Type B pancreatic cell (in vitro differentiated cells): ENCODE measurements at regions not wholly inside any gene's neighbourhood (a gene's known extent, or its start where the extent isn't known, plus 50 kb on each side); places are given as distances from the start of the nearest gene placed in this dataset.

Source experiments
- DNase-seq: peaks from one replicate; pipeline ENCODE4 v3.0.0; 2021; ENCODE audit warnings: mixed read lengths; ENCODE audit not compliant: unreplicated experiment; ENCODE audit errors: extremely low spot score
- H3K27ac Mint-ChIP-seq: 2 replicates; pipeline ENCODE4 v1.8.0; 2021; ENCODE audit warnings: mild to moderate bottlenecking, mixed read lengths
- H3K27me3 Mint-ChIP-seq: 2 replicates; pipeline ENCODE4 v1.8.0; 2021; ENCODE audit warnings: mixed read lengths
- H3K36me3 Mint-ChIP-seq: 2 replicates; pipeline ENCODE4 v1.8.0; 2021; ENCODE audit warnings: mixed read lengths
- H3K4me1 Mint-ChIP-seq: one replicate; pipeline ENCODE4 v1.8.0; 2021; ENCODE audit warnings: mixed read lengths; ENCODE audit not compliant: unreplicated experiment
- H3K4me3 Mint-ChIP-seq: 2 replicates; pipeline ENCODE4 v1.8.0; 2021; ENCODE audit warnings: mild to moderate bottlenecking, mixed read lengths
- H3K9me3 Mint-ChIP-seq: 2 replicates; pipeline ENCODE4 v1.8.0; 2021; ENCODE audit warnings: mixed read lengths
- TF ChIP-seq, protein P1 (sequence below): fragments of 200-600 bp; sonication (generic); conservative IDR thresholded peaks from 2 replicates; pipeline ENCODE4 v1.5.0; 2021; ENCODE audit warnings: antibody characterized with exemption, mild to moderate bottlenecking

GRCh38 chr4:145339075-145339725 is 142.5 kb upstream of the SMAD1 start:
- H3K27me3 Mint-ChIP-seq, result no peaks in the 10 kb centered on the region
- peaks cover under 1% of the 10 kb centered on the region for H3K9me3 Mint-ChIP-seq
- H3K4me1 Mint-ChIP-seq, result peaks cover 6% of the 10 kb centered on the region
- H3K27ac Mint-ChIP-seq, result no peak overlapping the region
- H3K36me3 Mint-ChIP-seq, result no peaks in the 10 kb centered on the region
- H3K4me3 Mint-ChIP-seq, result no peak overlapping the region
- TF ChIP-seq, protein P1, sequence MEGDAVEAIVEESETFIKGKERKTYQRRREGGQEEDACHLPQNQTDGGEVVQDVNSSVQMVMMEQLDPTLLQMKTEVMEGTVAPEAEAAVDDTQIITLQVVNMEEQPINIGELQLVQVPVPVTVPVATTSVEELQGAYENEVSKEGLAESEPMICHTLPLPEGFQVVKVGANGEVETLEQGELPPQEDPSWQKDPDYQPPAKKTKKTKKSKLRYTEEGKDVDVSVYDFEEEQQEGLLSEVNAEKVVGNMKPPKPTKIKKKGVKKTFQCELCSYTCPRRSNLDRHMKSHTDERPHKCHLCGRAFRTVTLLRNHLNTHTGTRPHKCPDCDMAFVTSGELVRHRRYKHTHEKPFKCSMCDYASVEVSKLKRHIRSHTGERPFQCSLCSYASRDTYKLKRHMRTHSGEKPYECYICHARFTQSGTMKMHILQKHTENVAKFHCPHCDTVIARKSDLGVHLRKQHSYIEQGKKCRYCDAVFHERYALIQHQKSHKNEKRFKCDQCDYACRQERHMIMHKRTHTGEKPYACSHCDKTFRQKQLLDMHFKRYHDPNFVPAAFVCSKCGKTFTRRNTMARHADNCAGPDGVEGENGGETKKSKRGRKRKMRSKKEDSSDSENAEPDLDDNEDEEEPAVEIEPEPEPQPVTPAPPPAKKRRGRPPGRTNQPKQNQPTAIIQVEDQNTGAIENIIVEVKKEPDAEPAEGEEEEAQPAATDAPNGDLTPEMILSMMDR, result no peak
- DNase-seq, result no peak

DNA sequence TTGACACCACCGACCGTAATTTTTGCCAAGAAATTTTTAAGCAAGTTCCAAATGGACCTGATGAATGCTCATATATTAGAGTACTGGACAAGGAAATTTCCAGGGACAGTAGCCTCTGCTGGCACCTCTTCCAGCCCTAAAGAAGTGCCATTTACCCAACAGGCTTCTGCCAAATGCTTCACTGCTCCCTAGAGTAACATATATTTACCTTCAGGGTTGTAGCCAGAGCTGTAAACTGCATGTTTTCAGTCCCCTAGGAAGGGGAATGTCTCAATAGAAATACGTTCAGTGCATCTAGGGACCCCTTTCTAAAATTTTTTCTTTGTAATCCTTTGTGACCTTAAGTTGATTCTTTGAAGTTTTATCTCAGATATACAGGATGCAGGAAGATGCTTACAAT is 143.1 kb upstream of the SMAD1 start:
- H3K4me1 Mint-ChIP-seq, result peaks cover 4% of the 10 kb centered on the region
- no peak overlapping the region for H3K27ac Mint-ChIP-seq
- no peak overlapping the region for H3K4me3 Mint-ChIP-seq
- TF ChIP-seq, protein P1, result no peak
- H3K27me3 Mint-ChIP-seq, result no peaks in the 10 kb centered on the region
- H3K9me3 Mint-ChIP-seq, result peaks cover 4% of the 10 kb centered on the region
- no peaks in the 10 kb centered on the region for H3K36me3 Mint-ChIP-seq
- no peak for DNase-seq

DNA sequence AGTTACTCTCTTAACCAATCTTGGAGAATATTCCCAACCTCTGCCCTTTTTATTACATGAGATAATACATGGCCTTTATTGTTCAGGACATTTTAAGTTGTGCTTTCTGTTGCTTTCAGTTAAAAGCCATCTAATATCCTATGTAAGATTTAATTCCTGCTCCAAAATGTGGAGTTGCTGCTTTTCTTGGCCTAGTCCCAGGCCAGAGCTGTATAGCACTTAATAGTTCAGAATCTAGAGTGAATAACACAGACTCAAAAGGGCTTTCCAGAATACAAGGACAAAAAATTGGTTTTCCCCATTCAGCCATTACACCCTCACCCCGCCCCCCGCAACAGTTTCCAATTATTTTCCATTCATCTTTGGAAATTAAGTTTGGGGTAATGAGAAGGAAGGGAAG is 144.3 kb upstream of the SMAD1 start:
- no peak for DNase-seq
- Mint-ChIP-seq H3K27ac (no peak overlapping the region), H3K9me3 (peaks cover 4% of the 10 kb centered on the region), H3K27me3 (no peaks in the 10 kb centered on the region), H3K4me3 (no peak overlapping the region), H3K36me3 (no peaks in the 10 kb centered on the region), H3K4me1 (no peaks in the 10 kb centered on the region)
- TF ChIP-seq, protein P1, result no peak

GRCh38 chr4:145333786-145334185 is 147.9 kb upstream of the SMAD1 start:
- no peak for DNase-seq
- TF ChIP-seq, protein P1, result no peak
- no peaks in the 10 kb centered on the region for H3K4me1 Mint-ChIP-seq
- no peaks in the 10 kb centered on the region for H3K27me3 Mint-ChIP-seq
- peaks cover 4% of the 10 kb centered on the region for H3K9me3 Mint-ChIP-seq
- peak overlapping the region; percentile 77 for H3K4me3 Mint-ChIP-seq
- no peaks in the 10 kb centered on the region for H3K36me3 Mint-ChIP-seq
- H3K27ac Mint-ChIP-seq, result peak overlapping the region; percentile 89

DNA sequence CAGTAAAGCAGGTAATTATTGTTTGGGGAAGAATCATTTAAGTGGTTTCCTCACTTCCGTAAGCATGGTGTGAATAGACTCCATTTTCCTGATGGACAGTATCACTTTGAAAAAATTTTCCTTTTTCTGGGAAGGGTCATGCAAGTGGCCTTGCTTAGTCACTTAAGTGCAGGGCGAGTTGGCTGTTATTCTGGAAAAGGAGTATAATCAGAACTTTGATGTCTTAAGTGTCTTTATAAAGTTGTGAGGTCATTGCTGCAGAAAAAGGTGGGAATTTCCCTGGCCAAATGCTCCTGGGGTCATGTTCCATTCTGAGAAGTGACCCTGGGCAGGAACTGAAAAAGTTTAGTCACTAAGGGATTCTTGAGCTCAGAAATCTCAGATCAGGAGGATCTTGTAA is 146.1 kb upstream of the OTUD4 start:
- no peak for DNase-seq

More for the DNA sequence above, 146.1 kb upstream of the OTUD4 start:
- peaks cover 4% of the 10 kb centered on the region for H3K9me3 Mint-ChIP-seq
- H3K4me3 Mint-ChIP-seq, result no peak overlapping the region
- H3K27ac Mint-ChIP-seq, result no peak overlapping the region
- H3K27me3 Mint-ChIP-seq, result no peaks in the 10 kb centered on the region
- H3K36me3 Mint-ChIP-seq, result no peaks in the 10 kb centered on the region
- TF ChIP-seq, protein P1, result no peak
- no peaks in the 10 kb centered on the region for H3K4me1 Mint-ChIP-seq
